22Rv1 (cell line): ENCODE measurements at regions not wholly inside any gene's neighbourhood (a gene's known extent, or its start where the extent isn't known, plus 50 kb on each side); places are given as distances from the start of the nearest gene placed in this dataset.

Experiments
- ZFX ChIP-seq: fragments of 450-650 bp; IDR thresholded peaks from 2 replicates; pipeline ENCODE4 v1.6.1; 2017; ENCODE audit warnings: antibody characterized with exemption, borderline replicate concordance
- TF ChIP-seq, protein P1 (sequence below): fragments of 450-650 bp; IDR thresholded peaks from 2 replicates; pipeline ENCODE4 v1.5.1; 2017; ENCODE audit warnings: mild to moderate bottlenecking

GRCh38 chr13:105871326-105871725 lies 664.1 kb downstream of the EFNB2 start:
- TF ChIP-seq, protein P1, sequence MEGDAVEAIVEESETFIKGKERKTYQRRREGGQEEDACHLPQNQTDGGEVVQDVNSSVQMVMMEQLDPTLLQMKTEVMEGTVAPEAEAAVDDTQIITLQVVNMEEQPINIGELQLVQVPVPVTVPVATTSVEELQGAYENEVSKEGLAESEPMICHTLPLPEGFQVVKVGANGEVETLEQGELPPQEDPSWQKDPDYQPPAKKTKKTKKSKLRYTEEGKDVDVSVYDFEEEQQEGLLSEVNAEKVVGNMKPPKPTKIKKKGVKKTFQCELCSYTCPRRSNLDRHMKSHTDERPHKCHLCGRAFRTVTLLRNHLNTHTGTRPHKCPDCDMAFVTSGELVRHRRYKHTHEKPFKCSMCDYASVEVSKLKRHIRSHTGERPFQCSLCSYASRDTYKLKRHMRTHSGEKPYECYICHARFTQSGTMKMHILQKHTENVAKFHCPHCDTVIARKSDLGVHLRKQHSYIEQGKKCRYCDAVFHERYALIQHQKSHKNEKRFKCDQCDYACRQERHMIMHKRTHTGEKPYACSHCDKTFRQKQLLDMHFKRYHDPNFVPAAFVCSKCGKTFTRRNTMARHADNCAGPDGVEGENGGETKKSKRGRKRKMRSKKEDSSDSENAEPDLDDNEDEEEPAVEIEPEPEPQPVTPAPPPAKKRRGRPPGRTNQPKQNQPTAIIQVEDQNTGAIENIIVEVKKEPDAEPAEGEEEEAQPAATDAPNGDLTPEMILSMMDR = no peak
- TF ChIP-seq ZFX = no peak
